Mesenchymal stem cell (in vitro differentiated cells and primary cell): ENCODE measurements at regions not wholly inside any gene's neighbourhood (a gene's known extent, or its start where the extent isn't known, plus 50 kb on each side); places are given as distances from the start of the nearest gene placed in this dataset.

Experiments
- DNase-seq: peaks from one replicate; pipeline ENCODE4 v3.0.0-alpha.2; 2013
- H2AFZ ChIP-seq: one replicate; pipeline ENCODE4 v1.6.1; 2013; ENCODE audit warnings: low read depth, mild to moderate bottlenecking, control low read depth, inconsistent platforms, low read length, moderate library complexity
- H2AK5ac ChIP-seq: 2 replicates; pipeline ENCODE4 v1.6.1; 2013; ENCODE audit warnings: low read length, moderate library complexity, mild to moderate bottlenecking, inconsistent platforms; ENCODE audit not compliant: severe bottlenecking
- H2BK120ac ChIP-seq: one replicate; pipeline ENCODE4 v1.6.1; 2013; ENCODE audit warnings: low read depth, mild to moderate bottlenecking, inconsistent platforms, low read length, moderate library complexity
- H2BK12ac ChIP-seq, 2 experiments: one replicate each; pipeline ENCODE4 v1.6.1; 2013; ENCODE audit warnings: inconsistent platforms in 2 of 2, low read length in 2 of 2, mild to moderate bottlenecking in 2 of 2, moderate library complexity in 2 of 2, control low read depth in 1 of 2
- H2BK15ac ChIP-seq: one replicate; pipeline ENCODE4 v1.6.1; 2013; ENCODE audit warnings: mild to moderate bottlenecking, low read depth, inconsistent platforms; ENCODE audit not compliant: poor library complexity, severe bottlenecking
- H2BK5ac ChIP-seq: 2 replicates; pipeline ENCODE4 v1.6.1; 2013; ENCODE audit warnings: low read depth, mild to moderate bottlenecking, low read length, control low read depth, inconsistent platforms; ENCODE audit not compliant: poor library complexity, severe bottlenecking
- H3K14ac ChIP-seq, 2 experiments: one replicate each; pipeline ENCODE4 v1.6.1; 2013; ENCODE audit warnings: inconsistent platforms in 2 of 2, low read length in 2 of 2, control low read depth in 1 of 2, mild to moderate bottlenecking in 1 of 2, moderate library complexity in 1 of 2
- H3K18ac ChIP-seq, 2 experiments: one replicate each; pipeline ENCODE4 v1.6.1; 2013; ENCODE audit warnings: inconsistent platforms in 2 of 2, low read length in 2 of 2, control low read depth in 1 of 2, low read depth in 1 of 2, mild to moderate bottlenecking in 1 of 2
- H3K23ac ChIP-seq, 2 experiments: one replicate each; pipeline ENCODE4 v1.6.1; 2013; ENCODE audit warnings: inconsistent platforms in 2 of 2, low read length in 2 of 2, mild to moderate bottlenecking in 2 of 2, moderate library complexity in 2 of 2, control low read depth in 1 of 2
- H3K27ac ChIP-seq: 2 replicates; pipeline ENCODE4 v1.5.1; 2013; ENCODE audit warnings: mild to moderate bottlenecking, moderate library complexity, low read length, control low read depth, inconsistent platforms; ENCODE audit not compliant: poor library complexity, severe bottlenecking
- H3K27me3 ChIP-seq, 2 experiments: 2 replicates each; pipeline versions ENCODE4 v1.6.1 to v1.7.0; 2013; ENCODE audit warnings: low read length in 2 of 2, mild to moderate bottlenecking in 2 of 2, moderate library complexity in 2 of 2, control low read depth in 1 of 2, inconsistent platforms in 1 of 2; ENCODE audit not compliant: control insufficient read depth in 1 of 2, insufficient read depth in 1 of 2
- H3K36me3 ChIP-seq, 2 experiments: 2 replicates each; pipeline versions ENCODE4 v1.6.1 to v1.7.0; 2013; ENCODE audit warnings: low read length in 2 of 2, control low read depth in 1 of 2, inconsistent platforms in 1 of 2, low read depth in 1 of 2, mild to moderate bottlenecking in 1 of 2; ENCODE audit not compliant: insufficient read depth in 2 of 2, control insufficient read depth in 1 of 2
- H3K4ac ChIP-seq, 2 experiments: one replicate each; pipeline ENCODE4 v1.6.1; 2013; ENCODE audit warnings: inconsistent platforms in 2 of 2, low read length in 2 of 2, mild to moderate bottlenecking in 2 of 2, moderate library complexity in 2 of 2, control low read depth in 1 of 2, low read depth in 1 of 2
- H3K4me1 ChIP-seq: 2 replicates; pipeline ENCODE4 v1.6.1; 2013; ENCODE audit warnings: low read depth, low read length, control low read depth; ENCODE audit not compliant: control insufficient read depth, insufficient read depth
- H3K4me2 ChIP-seq: 2 replicates; pipeline ENCODE4 v1.6.1; 2013; ENCODE audit warnings: low read length, mild to moderate bottlenecking, inconsistent platforms; ENCODE audit not compliant: poor library complexity, severe bottlenecking
- H3K4me3 ChIP-seq, 2 experiments: 2 replicates each; pipeline versions ENCODE4 v1.5.1 to v1.7.0; 2013; ENCODE audit warnings: low read length in 2 of 2, mild to moderate bottlenecking in 2 of 2, control low read depth in 1 of 2, low read depth in 1 of 2; ENCODE audit not compliant: insufficient read depth in 1 of 2
- H3K79me1 ChIP-seq: replicated peaks from 2 replicates; pipeline ENCODE4 v1.6.1; 2013; ENCODE audit warnings: mild to moderate bottlenecking, control low read depth, low read length, inconsistent platforms; ENCODE audit not compliant: poor library complexity, severe bottlenecking
- H3K9ac ChIP-seq: 2 replicates; pipeline ENCODE4 v1.7.0; 2013; ENCODE audit warnings: mild to moderate bottlenecking, low read length, moderate library complexity
- H3K9me3 ChIP-seq: 2 replicates; pipeline ENCODE4 v1.7.0; 2013; ENCODE audit warnings: mild to moderate bottlenecking, low read length; ENCODE audit not compliant: control insufficient read depth
- H4K8ac ChIP-seq: one replicate; pipeline ENCODE4 v1.6.1; 2013; ENCODE audit warnings: inconsistent platforms, mild to moderate bottlenecking, low read length, moderate library complexity
- H4K91ac ChIP-seq: one replicate; pipeline ENCODE4 v1.6.1; 2013; ENCODE audit warnings: mild to moderate bottlenecking, low read length, inconsistent platforms
- WGBS: methylation state at CpG from one replicate; pipeline ENCODE4 v1.1.7; 2013; ENCODE audit warnings: mixed read lengths; 5-methylcytosine and 5-hydroxymethylcytosine counted together

GRCh38 chr5:87949676-87950631 is 318.7 kb downstream of the TMEM161B start:
- H2BK120ac ChIP-seq = no peak overlapping the region
- H3K27ac ChIP-seq = no peak overlapping the region
- WGBS = 74% methylated on average over 4 of the region's 10 CpGs

GRCh38 chr5:87948486-87948885 is 320.2 kb downstream of the TMEM161B start:
- H2AK5ac ChIP-seq = no peak overlapping the region
- H3K27ac ChIP-seq = no peak overlapping the region
- H3K27me3 ChIP-seq = no peaks in the 10 kb centered on the region
- H2AFZ ChIP-seq = no peak overlapping the region
- no peak overlapping the region for H4K91ac ChIP-seq
- H2BK15ac ChIP-seq = no peak overlapping the region
- no peak overlapping the region for H2BK12ac ChIP-seq
- H3K18ac ChIP-seq = no peak overlapping the region
- H4K8ac ChIP-seq = no peak overlapping the region
- H3K79me1 ChIP-seq = no peaks in the 10 kb centered on the region
- no peak overlapping the region for H3K14ac ChIP-seq
- no peak for DNase-seq
- H3K4me2 ChIP-seq = no peak overlapping the region
- no peaks in the 10 kb centered on the region for H3K4me1 ChIP-seq
- no peak overlapping the region for H2BK5ac ChIP-seq
- no peak overlapping the region for H2BK120ac ChIP-seq
- no peak overlapping the region for H3K4ac ChIP-seq
- H3K23ac ChIP-seq = no peak overlapping the region
- H3K9ac ChIP-seq = no peak overlapping the region
- H3K9me3 ChIP-seq = no peaks in the 10 kb centered on the region
- WGBS = 100% methylated on average over 1 of the region's 2 CpGs
- no peaks in the 10 kb centered on the region for H3K36me3 ChIP-seq
- no peak overlapping the region for H3K4me3 ChIP-seq

More at GRCh38 chr5:87949676-87950631, 318.7 kb downstream of the TMEM161B start:
- Histone ChIP-seq H3K36me3 (no peaks in the 10 kb centered on the region), H3K14ac (no peak overlapping the region), H4K91ac (no peak overlapping the region), H3K18ac (no peak overlapping the region), H2BK5ac (no peak overlapping the region), H2AFZ (no peak overlapping the region), H2AK5ac (no peak overlapping the region), H3K79me1 (no peaks in the 10 kb centered on the region), H3K9ac (no peak overlapping the region), H3K4me3 (no peak overlapping the region), H3K9me3 (no peaks in the 10 kb centered on the region), H3K4ac (no peak overlapping the region), H3K4me1 (no peaks in the 10 kb centered on the region), H2BK12ac (no peak overlapping the region), H4K8ac (no peak overlapping the region), H3K4me2 (no peak overlapping the region), H3K23ac (no peak overlapping the region), H3K27me3 (no peaks in the 10 kb centered on the region), H2BK15ac (no peak overlapping the region)
- no peak for DNase-seq

GRCh38 chr5:87946271-87946670 is 322.4 kb downstream of the TMEM161B start:
- Histone ChIP-seq H4K8ac (no peak overlapping the region), H3K4ac (no peak overlapping the region), H3K9me3 (no peaks in the 10 kb centered on the region), H2AFZ (no peak overlapping the region), H3K27ac (no peak overlapping the region), H3K23ac (no peak overlapping the region), H3K27me3 (no peaks in the 10 kb centered on the region), H3K36me3 (no peaks in the 10 kb centered on the region), H3K14ac (no peak overlapping the region), H2BK120ac (no peak overlapping the region), H3K79me1 (no peaks in the 10 kb centered on the region), H3K9ac (no peak overlapping the region), H2BK5ac (no peak overlapping the region), H2BK12ac (no peak overlapping the region), H3K4me3 (no peak overlapping the region), H3K4me1 (no peaks in the 10 kb centered on the region), H3K4me2 (no peak overlapping the region), H3K18ac (no peak overlapping the region), H2BK15ac (no peak overlapping the region), H4K91ac (no peak overlapping the region), H2AK5ac (no peak overlapping the region)
- DNase-seq = no peak
- whole genome bisulfite sequencing = 67% methylated on average over 3 of the region's 4 CpGs

DNA sequence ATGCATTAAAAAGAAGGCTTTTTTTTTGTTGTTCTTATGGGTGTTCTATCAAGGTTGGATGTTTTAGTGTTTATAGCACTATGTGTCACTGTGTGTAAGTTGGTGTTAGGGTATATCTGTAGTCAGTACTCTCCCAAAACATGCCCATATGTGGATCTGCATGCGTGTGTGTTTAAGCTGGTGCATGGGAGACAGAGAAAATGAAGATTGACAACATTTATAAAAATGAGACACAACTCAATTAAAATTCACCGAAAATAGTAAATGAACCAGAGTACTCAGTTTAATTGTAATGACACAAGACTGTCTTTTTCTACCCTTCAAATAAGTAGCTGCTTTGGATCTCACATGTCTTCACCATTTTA is 323.4 kb downstream of the TMEM161B start:
- Histone ChIP-seq H3K14ac (no peak overlapping the region), H2BK15ac (no peak overlapping the region), H3K36me3 (no peaks in the 10 kb centered on the region), H3K79me1 (no peaks in the 10 kb centered on the region), H2BK120ac (no peak overlapping the region), H3K4ac (no peak overlapping the region), H3K27ac (no peak overlapping the region), H2AK5ac (no peak overlapping the region), H3K4me2 (no peak overlapping the region), H3K9me3 (no peaks in the 10 kb centered on the region), H3K9ac (no peak overlapping the region), H2AFZ (no peak overlapping the region), H2BK12ac (no peak overlapping the region), H3K18ac (no peak overlapping the region), H4K8ac (no peak overlapping the region), H4K91ac (no peak overlapping the region), H3K4me1 (no peaks in the 10 kb centered on the region), H3K27me3 (no peaks in the 10 kb centered on the region), H3K23ac (no peak overlapping the region), H3K4me3 (no peak overlapping the region), H2BK5ac (no peak overlapping the region)
- WGBS = no CpG with 5 or more reads among the region's 2 CpGs
- no peak for DNase-seq
